Natural killer cell (primary cell): ENCODE measurements at regions not wholly inside any gene's neighbourhood (a gene's known extent, or its start where the extent isn't known, plus 50 kb on each side); places are given as distances from the start of the nearest gene placed in this dataset.
"Not testable (repeated sequence)": the region's sequence is repeated elsewhere in the genome, so short reads cannot be mapped to it uniquely, and the experiment has no call there.

Experiments
- ATAC-seq, 3 donors: fragments of 150-1000 bp in 2 of 3; fragments of 200-7000 bp in 1 of 3; cut with Tn5 transposase; 1 replicate in 1 of 3; 2 replicates in 2 of 3; pipeline ENCODE4 v1.10.0; 2021; ENCODE audit warnings: mild to moderate bottlenecking in 2 of 3, moderate library complexity in 2 of 3
- DNase-seq, 2 donors: peaks; one replicate each; pipeline versions ENCODE4 v3.0.0 to v3.0.0-alpha.2; 2013 to 2021; ENCODE audit warnings: mixed read lengths in 1 of 2
- H3K27ac ChIP-seq: one replicate; pipeline ENCODE4 v1.5.1; 2013; ENCODE audit warnings: mild to moderate bottlenecking, low read length
- H3K27me3 ChIP-seq: one replicate; pipeline ENCODE4 v1.6.1; 2013; ENCODE audit warnings: low read length; ENCODE audit not compliant: control insufficient read depth, insufficient read depth
- H3K36me3 ChIP-seq: one replicate; pipeline ENCODE4 v1.6.1; 2013; ENCODE audit warnings: low read length; ENCODE audit not compliant: control insufficient read depth, insufficient read depth
- H3K4me1 ChIP-seq: one replicate; pipeline ENCODE4 v1.6.1; 2013; ENCODE audit warnings: low read length; ENCODE audit not compliant: control insufficient read depth, insufficient read depth
- H3K4me3 ChIP-seq: one replicate; pipeline ENCODE4 v1.5.1; 2013; ENCODE audit warnings: low read length
- H3K9me3 ChIP-seq: one replicate; pipeline ENCODE4 v1.6.1; 2013; ENCODE audit warnings: low read length; ENCODE audit not compliant: control insufficient read depth, insufficient read depth
- H3K27ac Mint-ChIP-seq, 2 donors: one replicate each; pipeline ENCODE4 v1.8.0; 2022; ENCODE audit warnings: mild to moderate bottlenecking in 2 of 2, mixed read lengths in 2 of 2, moderate library complexity in 1 of 2
- H3K27me3 Mint-ChIP-seq, 2 donors: one replicate each; pipeline ENCODE4 v1.8.0; 2022; ENCODE audit warnings: low read depth in 2 of 2, mixed read lengths in 2 of 2
- H3K36me3 Mint-ChIP-seq: one replicate; pipeline ENCODE4 v1.8.0; 2022; ENCODE audit warnings: mixed read lengths
- H3K4me1 Mint-ChIP-seq, 2 donors: one replicate each; pipeline ENCODE4 v1.8.0; 2022; ENCODE audit warnings: mixed read lengths in 2 of 2
- H3K4me3 Mint-ChIP-seq: one replicate; pipeline ENCODE4 v1.8.0; 2022; ENCODE audit warnings: mild to moderate bottlenecking, moderate library complexity, mixed read lengths
- H3K9me3 Mint-ChIP-seq, 2 donors: one replicate each; pipeline ENCODE4 v1.8.0; 2022; ENCODE audit warnings: mixed read lengths in 2 of 2
- WGBS: methylation state at CpG from one replicate; pipeline ENCODE4 v1.1.7; 2013; ENCODE audit warnings: missing lambda C conversion rate; ENCODE audit not compliant: insufficient coverage; 5-methylcytosine and 5-hydroxymethylcytosine counted together
- intact Hi-C: fragments of 100-400 bp; cut with micrococcal nuclease; formaldehyde crosslinking; loops from one replicate; pipeline ENCODE4 v1.14.2; 2022
- TF ChIP-seq, protein P1 (sequence below): fragments of 200-600 bp; IDR thresholded peaks from one replicate; pipeline ENCODE4 v1.8.0; 2022; ENCODE audit warnings: antibody characterized with exemption

DNA sequence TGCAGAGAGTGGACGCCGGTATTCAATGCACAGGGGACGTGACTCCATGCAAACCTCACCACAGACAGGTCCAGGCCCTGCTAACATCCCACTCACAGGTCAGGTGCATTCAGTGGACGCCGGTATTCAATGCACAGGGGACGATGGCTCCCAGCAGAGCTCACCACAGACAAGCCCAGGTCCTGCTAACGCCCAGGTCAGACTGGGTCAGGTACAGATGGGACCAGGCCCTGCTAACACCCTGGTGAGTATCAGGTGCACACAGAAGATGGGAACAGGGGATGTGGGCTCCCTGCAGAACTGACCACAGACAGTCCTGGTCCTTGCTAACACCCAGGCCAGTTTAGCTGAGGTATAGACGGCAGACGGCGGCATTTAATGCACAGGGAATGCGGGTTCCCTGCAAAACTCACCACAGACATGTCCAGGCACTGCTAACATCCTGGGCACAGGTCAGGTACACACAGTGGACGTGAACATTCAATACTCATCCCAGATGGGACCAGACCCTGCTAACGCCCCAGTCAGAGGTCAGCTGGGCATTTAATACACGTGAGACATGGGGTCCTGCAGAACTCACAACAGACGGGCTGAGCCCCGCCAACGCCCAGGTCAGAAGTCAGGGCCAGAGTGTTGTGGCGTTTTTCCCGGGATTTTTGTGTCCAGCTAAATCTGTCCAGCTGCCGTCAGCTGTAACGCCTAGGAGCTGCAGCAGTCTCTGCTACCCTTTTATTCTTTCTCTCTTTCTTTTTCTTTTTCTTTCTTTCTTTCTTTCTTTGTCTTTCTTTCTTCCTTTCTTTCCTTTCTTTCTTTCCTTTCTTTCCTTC, 99.2 kb downstream of the SHOX start:
- intact Hi-C loops: no loop called here
- Histone ChIP-seq H3K36me3 (no peaks in the 10 kb centered on the region), H3K27me3 (no peaks in the 10 kb centered on the region), H3K27ac (no peak overlapping the region), H3K9me3 (no peaks in the 10 kb centered on the region), H3K4me3 (no peak overlapping the region), H3K4me1 (no peaks in the 10 kb centered on the region)
- Mint-ChIP-seq H3K27ac (no peak overlapping the region), H3K27me3 (no peaks in the 10 kb centered on the region), H3K4me3 (no peak overlapping the region), H3K36me3 (no peaks in the 10 kb centered on the region), H3K9me3 (no peaks in the 10 kb centered on the region), H3K4me1 (no peaks in the 10 kb centered on the region)
- DNase-seq (no peak), ATAC-seq (peak in 1 of 3 donors; percentile 21)
- 88% methylated on average over 21 of the region's 21 CpGs for WGBS
- TF ChIP-seq, protein P1, sequence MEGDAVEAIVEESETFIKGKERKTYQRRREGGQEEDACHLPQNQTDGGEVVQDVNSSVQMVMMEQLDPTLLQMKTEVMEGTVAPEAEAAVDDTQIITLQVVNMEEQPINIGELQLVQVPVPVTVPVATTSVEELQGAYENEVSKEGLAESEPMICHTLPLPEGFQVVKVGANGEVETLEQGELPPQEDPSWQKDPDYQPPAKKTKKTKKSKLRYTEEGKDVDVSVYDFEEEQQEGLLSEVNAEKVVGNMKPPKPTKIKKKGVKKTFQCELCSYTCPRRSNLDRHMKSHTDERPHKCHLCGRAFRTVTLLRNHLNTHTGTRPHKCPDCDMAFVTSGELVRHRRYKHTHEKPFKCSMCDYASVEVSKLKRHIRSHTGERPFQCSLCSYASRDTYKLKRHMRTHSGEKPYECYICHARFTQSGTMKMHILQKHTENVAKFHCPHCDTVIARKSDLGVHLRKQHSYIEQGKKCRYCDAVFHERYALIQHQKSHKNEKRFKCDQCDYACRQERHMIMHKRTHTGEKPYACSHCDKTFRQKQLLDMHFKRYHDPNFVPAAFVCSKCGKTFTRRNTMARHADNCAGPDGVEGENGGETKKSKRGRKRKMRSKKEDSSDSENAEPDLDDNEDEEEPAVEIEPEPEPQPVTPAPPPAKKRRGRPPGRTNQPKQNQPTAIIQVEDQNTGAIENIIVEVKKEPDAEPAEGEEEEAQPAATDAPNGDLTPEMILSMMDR: no peak

- intact Hi-C loops, H3K27me3 Mint-ChIP-seq, DNase-seq, H3K36me3 Mint-ChIP-seq, H3K4me1 Mint-ChIP-seq, H3K36me3 ChIP-seq, H3K4me3 Mint-ChIP-seq, H3K27ac ChIP-seq, H3K9me3 Mint-ChIP-seq, H3K27ac Mint-ChIP-seq, ATAC-seq, H3K4me1 ChIP-seq, H3K27me3 ChIP-seq, H3K4me3 ChIP-seq, H3K9me3 ChIP-seq: not testable (repeated sequence)
- 82% methylated on average over 14 of the region's 14 CpGs for WGBS
These were observed 98.5 kb downstream of the SHOX start for GRCh38 chrX:729101-729500.

- H3K36me3 ChIP-seq, intact Hi-C loops, DNase-seq, H3K4me3 ChIP-seq, H3K4me1 Mint-ChIP-seq, H3K9me3 Mint-ChIP-seq, H3K36me3 Mint-ChIP-seq, H3K9me3 ChIP-seq, H3K27me3 ChIP-seq, H3K4me3 Mint-ChIP-seq, H3K27me3 Mint-ChIP-seq, H3K27ac Mint-ChIP-seq, ATAC-seq, H3K27ac ChIP-seq, H3K4me1 ChIP-seq: not testable (repeated sequence)
- no CpG with 5 or more reads among the region's 11 CpGs for WGBS
These were observed 98.0 kb downstream of the SHOX start for GRCh38 chrX:728639-729038.

GRCh38 chrX:727738-728621, 97.4 kb downstream of the SHOX start:
- DNase-seq: no peak
- WGBS: 60% methylated on average over 20 of the region's 22 CpGs
- no peaks in the 10 kb centered on the region for H3K27me3 ChIP-seq
- no peak overlapping the region for H3K4me3 ChIP-seq
- no peaks in the 10 kb centered on the region for H3K27me3 Mint-ChIP-seq
- H3K27ac ChIP-seq: no peak overlapping the region
- peaks cover 7 to 9% of the 10 kb centered on the region in 2 donors for H3K9me3 Mint-ChIP-seq
- H3K4me3 Mint-ChIP-seq: no peak overlapping the region
- no peaks in the 10 kb centered on the region for H3K36me3 Mint-ChIP-seq
- peaks cover 6% of the 10 kb centered on the region for H3K9me3 ChIP-seq
- no peaks in the 10 kb centered on the region for H3K4me1 Mint-ChIP-seq
- peak in 1 of 3 donors; percentile 30 for ATAC-seq
- intact Hi-C loops: no loop called here
- H3K27ac Mint-ChIP-seq: no peak overlapping the region
- no peaks in the 10 kb centered on the region for H3K4me1 ChIP-seq
- H3K36me3 ChIP-seq: no peaks in the 10 kb centered on the region
- TF ChIP-seq, protein P1: no peak
